DMS53 treated with DMSO at 0.1 percent for 48 hours (cell line): ENCODE measurements at regions not wholly inside any gene's neighbourhood (a gene's known extent, or its start where the extent isn't known, plus 50 kb on each side); places are given as distances from the start of the nearest gene placed in this dataset.

Experiments used
- DNase-seq: peaks from one replicate; lab custom pipeline; 2025; ENCODE audit not compliant: unreplicated experiment; lab: John Stamatoyannopoulos, UW

GRCh38 chr4:34178476-34178875 lies 2065.8 kb downstream of the ARAP2 start:
- no peak for DNase-seq

GRCh38 chr4:34181311-34181841 lies 2062.9 kb downstream of the ARAP2 start:
- DNase-seq: no peak

- DNase-seq: no peak
These were observed 2062.4 kb downstream of the ARAP2 start for GRCh38 chr4:34181891-34182290.

GRCh38 chr4:34182306-34182705 lies 2062.0 kb downstream of the ARAP2 start:
- DNase-seq: no peak

- no peak for DNase-seq
These were observed 2060.4 kb downstream of the ARAP2 start for GRCh38 chr4:34183926-34184325.

- DNase-seq: no peak
These were observed 2057.3 kb downstream of the ARAP2 start for GRCh38 chr4:34187056-34187455.

GRCh38 chr4:34191443-34191842 lies 2052.9 kb downstream of the ARAP2 start:
- DNase-seq: no peak

- no peak for DNase-seq
These were observed 2050.7 kb downstream of the ARAP2 start for GRCh38 chr4:34193451-34194154.

GRCh38 chr4:34194585-34194984 lies 2049.7 kb downstream of the ARAP2 start:
- DNase-seq: no peak

GRCh38 chr4:34196375-34196774 lies 2047.9 kb downstream of the ARAP2 start:
- DNase-seq: no peak

GRCh38 chr4:34198966-34199365 lies 2045.3 kb downstream of the ARAP2 start:
- no peak for DNase-seq

- no peak for DNase-seq
These were observed 2043.8 kb downstream of the ARAP2 start for GRCh38 chr4:34200535-34200934.

- no peak for DNase-seq
These were observed 2042.2 kb downstream of the ARAP2 start for GRCh38 chr4:34202154-34202553.

GRCh38 chr4:34220601-34221000 lies 2023.7 kb downstream of the ARAP2 start:
- DNase-seq: no peak

- DNase-seq: no peak
These were observed 2022.3 kb downstream of the ARAP2 start for GRCh38 chr4:34221986-34222385.

GRCh38 chr4:34236118-34236517 lies 2008.2 kb downstream of the ARAP2 start:
- no peak for DNase-seq

GRCh38 chr4:34245276-34245675 lies 1999.0 kb downstream of the ARAP2 start:
- DNase-seq: no peak

GRCh38 chr4:34250562-34250961 lies 1993.8 kb downstream of the ARAP2 start:
- DNase-seq: no peak

GRCh38 chr4:34253239-34253638 lies 1991.1 kb downstream of the ARAP2 start:
- DNase-seq: no peak

- no peak for DNase-seq
These were observed 1986.1 kb downstream of the ARAP2 start for GRCh38 chr4:34258176-34258575.

- DNase-seq: no peak
These were observed 1982.5 kb downstream of the ARAP2 start for GRCh38 chr4:34261799-34262314.

GRCh38 chr4:34269613-34270012 lies 1974.7 kb downstream of the ARAP2 start:
- no peak for DNase-seq
